Activated T-cell treated with anti-CD3 and anti-CD28 coated beads for 1 hour (primary cell): ENCODE measurements at regions not wholly inside any gene's neighbourhood (a gene's known extent, or its start where the extent isn't known, plus 50 kb on each side); places are given as distances from the start of the nearest gene placed in this dataset.

ENCODE experiments used
- DNase-seq: peaks from one replicate; pipeline ENCODE4 v3.0.0-alpha.2; 2020; ENCODE audit warnings: low read depth

DNA sequence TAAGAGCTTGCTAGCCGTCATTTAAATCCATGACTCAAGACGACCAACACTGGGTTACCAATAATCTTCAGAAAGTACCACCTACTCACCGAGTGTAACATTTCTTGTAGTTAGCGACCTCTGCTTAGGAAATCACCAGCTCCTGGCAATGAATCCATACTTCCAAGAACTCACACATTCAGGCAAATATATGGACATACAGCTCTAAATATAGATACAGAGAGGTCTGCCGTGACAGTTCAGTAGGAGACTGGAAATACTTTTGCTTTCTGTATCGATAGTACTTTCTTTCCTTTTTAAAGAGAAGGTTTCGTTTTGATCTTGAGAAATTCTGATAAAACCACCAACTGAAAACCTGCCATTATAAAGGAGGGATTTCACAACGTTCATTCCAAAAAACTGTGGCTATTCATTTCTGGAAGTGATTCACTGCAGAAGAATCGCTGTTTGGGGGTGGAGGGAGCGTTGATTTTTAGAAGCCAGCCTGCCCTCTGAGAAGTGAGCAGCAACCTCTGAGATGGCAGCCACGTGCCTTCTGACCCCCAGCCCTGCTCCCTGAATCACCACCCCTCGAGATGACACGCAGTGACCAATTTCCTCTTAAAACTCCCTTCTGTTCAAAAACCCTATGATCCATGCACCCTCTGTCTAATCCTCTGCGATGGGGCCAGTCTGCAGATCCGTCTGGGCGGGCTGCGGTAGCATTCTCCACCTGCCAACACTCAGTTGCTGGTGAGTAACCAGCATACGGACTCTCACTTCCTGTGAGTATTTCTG lies 179.0 kb upstream of the KLF14 start:
- DNase-seq: peak; percentile 56

DNA sequence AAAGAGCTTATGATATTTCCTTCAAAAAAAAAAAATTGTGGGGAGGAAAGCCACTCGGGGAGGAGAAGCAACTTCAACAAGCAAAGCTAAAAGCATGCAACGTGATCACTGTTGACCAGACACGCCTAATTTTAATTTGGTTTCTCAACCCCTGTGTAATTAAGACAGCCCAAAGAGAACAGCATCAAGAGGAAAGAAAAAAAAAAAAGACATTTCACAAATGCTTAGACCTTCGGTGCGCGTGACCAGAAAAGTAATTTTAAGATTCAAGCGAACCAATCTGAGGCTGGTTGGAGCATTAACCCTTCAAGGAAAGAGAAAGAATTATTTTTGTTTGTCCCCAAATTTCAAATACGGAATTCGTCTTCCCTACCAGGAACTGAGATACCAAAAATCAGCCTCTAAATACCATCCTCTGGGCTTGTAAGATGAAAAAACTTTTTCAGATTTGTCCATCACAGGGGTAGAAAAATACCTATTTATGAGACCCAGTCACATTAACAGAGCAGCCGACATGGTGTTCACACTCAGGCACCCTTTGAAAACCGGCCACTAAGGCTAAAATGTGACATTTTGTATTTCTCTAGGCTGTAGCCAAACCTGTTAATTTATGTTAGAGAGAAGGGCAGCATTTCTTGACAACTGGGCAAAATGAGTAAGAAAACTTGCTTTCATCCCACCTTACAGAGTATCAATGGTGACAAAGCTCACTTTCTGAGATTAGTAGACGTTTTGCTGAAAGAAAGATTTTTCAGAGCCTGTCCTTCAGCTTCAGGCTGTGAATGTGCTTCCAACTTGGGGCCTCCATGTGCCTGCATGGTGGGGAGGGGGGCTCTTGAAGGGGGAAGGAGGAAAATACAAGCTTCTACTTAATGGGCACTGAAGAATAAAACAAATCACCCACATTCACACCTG lies 179.9 kb upstream of the KLF14 start:
- no peak for DNase-seq

DNA sequence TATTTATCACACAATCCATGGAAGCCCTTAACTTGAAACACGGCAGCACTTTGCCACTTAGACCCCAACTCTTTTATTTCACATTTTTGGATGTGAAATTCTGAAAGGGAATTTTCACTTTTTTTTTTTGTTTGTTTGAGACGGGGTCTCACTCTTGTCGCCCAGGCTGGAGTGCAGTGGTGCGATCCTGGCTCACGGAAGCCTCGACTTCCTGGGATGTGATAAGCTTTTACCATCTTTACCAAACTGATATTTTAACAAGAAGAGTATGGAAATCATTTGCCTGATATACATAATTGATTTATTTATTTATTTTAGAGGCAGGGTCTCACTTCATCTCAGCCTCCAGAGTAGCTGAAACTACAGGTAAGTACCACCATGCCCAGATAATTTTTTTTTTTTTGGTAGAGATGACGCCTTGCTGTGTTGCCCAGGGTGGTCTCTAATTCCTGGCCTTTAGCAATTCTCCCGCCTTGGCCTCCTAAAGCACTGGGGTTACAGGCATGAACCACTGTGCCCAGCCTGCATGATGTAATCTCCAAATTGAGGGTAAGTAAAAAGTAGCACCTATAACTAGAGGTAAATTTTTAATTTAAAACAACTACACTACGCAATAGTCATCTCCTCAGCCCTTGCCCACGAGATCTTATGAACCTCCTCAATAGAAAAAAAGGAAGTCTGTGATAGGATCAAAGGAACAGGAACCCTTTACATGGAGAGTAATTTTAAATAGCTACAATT lies 180.7 kb upstream of the KLF14 start:
- DNase-seq: no peak

DNA sequence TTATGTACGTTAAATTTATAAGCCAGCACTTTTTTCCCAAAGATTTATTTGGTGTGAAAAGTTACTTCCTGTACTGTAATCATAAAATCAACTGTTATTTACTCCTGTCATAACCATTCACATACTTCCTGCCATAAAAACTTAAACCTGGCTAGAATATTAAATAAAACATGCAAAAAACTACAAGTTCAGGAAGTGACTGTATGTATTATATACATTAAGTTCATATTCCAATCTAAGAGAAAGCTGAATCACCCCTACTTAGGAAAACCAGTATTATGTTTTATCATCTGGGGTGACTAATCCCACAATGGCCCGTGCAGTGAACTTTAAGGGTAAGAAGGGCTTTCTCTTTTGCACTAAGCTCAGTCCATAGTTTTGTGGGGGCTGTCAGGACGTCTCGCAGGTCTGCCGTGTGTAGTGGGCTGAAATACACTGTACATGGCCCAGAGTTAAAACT lies 183.7 kb upstream of the KLF14 start:
- DNase-seq: no peak

DNA sequence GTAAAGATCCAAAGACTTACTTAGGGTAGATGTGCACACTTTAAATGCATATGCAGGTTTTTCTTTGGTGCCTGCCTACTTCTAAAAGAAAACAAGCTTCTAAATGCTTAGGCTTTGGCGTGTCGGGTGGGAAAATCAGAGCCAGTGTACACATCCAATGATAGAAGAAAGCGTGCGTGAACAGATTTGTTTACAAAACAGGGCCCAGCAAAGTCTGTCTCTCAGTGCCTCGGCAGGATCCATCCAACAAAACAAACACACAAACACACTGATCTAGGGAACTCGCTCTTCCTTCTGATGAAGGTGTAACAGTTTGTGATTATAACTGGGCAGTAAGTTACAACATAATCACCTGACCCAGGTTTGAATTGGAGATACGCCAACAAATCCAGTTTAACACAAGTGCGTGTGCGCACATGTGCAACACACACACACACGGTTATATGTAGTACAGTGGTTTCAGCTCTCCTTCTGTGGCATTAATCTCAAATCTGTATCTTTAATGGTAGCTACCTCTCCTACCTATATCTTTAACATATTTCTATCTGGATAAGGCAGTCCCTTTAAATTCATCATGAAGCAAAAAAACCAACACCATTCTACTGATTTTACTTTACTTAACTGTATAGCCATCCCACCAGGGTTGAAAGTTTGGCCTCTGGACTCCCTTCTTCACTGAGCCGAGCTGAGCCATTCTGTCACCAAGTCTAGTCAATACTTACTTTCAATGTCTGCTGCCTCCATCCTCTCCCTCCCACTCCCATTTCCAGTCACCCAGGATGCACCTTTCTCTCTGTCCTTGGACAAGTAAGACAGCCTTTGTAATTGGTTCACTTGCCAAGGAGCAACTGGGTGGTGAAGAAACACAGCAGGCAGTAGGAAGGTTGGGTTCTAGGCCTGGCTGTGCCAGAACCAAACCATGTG lies 184.4 kb upstream of the KLF14 start:
- no peak for DNase-seq

DNA sequence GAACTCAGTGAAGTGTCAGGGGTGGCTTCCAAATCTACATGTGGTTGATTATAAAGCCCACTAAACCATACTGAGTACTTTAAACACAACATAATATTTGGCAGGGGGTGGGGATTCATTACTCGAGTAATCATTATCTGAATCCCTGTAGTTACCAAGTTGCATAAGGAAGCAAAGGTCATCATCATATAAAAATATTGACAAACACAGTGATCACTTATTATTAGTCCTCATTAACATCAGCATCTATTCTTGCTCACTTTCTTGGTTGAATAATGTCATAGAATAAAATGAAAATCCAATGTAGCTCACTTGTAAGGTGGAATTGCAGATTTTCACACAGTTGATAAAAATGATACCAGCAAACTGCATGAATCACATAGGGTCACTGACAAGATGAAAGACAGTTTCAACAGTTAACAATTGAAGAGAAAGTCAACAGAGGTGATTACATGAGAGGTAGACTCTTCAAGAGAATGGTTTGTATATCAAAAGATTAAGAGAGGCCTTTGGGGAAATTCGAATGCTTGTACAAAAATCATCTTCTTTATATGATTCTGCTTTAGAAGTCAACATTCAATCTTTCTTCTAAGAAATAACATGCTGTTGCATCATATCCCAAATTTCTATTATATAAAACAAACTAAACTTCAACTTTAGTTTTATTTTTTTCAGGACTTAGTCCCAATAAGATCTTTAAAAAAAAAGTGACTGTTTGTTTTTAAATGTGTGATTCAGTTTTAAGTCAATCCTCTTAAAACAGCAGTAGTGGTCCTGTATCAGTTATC lies 185.5 kb upstream of the KLF14 start:
- DNase-seq: no peak

DNA sequence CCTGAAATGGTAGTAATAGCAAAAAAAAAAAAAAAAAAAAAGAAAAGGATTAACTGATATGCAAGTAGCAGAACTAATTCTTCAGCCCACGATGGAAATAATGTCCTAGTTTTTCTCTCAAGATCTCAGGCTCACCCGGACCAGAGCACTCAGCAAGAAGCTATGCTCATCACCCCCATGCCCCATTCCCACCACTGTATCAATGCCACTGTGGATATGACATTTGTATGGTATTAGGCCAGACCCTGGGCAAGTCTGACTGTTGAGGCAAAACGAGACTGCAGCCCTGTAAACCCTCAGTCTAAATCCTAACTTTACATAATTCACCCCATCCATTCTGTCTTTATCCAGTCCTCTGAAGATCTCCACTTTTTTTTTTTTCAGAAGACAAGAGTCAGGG lies 186.1 kb upstream of the KLF14 start:
- DNase-seq: no peak

DNA sequence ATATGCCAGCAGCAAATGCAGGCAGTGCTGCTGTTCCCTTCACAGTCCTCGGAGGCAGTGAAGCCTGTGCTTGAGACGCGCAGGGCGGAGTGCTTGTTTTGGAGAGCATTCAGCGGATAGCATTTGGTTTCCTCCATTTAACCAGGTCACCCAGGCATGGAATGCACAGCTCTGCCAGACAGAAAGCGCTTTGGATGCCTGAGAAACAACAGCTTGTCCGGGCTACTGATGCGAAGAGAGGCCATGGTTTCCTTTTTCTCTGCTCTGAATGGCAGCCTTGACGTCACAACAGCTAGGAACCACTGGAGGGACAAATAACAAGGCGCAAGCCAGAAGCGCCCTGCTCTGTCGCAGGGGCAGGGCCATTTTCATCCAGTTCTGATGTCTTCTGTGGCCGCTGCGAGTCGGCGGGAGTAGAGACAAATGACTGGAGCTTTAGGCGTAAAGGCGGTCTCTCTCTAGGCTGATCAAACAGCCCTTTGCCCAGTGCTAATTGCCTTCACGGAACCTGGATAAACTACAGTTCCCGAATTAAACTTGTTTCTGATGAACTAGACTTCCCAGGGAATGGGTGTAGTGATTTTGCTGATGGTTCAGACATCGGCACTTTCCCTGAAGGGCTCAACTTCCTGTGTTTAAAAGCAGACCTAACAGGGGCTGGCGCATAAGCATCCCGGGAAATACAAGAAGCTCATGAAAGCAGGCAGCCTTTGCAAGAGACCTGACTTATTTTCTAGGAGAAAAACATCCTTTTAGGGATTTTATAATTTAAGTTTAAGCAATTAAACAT lies 187.6 kb upstream of the KLF14 start:
- no peak for DNase-seq

DNA sequence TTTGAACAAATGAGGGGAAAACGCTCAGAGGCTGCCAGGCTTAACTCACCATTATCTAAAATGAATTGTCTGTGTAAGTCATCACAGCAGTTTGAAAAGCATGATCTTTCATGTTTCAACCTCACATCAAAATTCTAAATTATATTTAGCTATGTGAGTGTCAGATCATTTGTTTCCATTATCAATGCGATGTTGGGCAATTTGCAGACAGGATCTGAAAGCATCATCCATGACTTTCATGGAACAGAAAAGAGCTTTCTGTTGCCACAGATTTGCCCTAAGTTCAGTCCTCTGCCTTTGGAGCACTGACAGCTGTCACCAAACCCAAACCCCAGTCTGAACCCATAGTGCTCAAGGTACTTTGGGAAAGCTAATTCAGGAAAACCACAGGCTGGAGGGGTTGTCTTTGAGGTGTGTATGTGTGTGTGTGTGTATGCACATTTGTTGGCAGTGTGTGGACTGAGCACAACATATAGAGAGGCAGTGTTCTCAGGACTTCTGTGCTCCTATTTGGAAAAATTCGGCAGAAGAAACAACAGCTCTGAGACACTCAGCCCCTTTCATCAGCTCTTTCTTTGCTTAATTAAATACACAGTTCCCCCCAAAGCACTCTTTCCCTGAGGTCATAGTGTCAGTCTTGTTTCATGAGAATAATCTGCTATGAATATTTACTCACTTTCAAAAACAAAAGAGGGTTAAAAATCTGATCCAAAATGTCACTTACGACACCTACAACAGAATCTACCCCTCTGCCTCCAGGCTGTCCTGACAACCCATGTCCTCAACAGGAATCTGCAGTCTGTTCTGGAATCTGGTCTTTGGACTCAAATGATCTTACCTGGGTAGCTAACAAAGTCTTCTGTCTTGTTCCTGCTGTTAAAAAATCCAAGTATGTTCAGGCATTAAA lies 188.5 kb upstream of the KLF14 start:
- DNase-seq: no peak

DNA sequence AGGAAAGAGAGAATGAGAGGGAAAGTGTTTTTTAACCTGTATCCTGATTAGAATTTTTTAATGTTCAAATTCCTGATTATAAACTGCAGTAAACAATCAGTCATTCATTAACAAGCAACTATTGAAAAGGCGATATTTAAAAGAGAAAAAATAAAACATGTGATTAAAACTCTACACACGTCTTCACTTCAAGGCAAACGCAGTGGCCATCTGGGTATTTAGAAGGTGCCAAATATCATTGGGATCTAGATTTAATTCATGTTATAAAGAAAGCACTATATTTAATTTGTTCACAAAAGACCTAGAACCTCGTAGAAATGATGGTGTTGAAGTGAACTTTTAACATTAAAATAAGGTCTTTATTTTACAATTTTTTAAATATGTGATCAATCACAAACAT lies 189.4 kb upstream of the KLF14 start:
- DNase-seq: no peak

DNA sequence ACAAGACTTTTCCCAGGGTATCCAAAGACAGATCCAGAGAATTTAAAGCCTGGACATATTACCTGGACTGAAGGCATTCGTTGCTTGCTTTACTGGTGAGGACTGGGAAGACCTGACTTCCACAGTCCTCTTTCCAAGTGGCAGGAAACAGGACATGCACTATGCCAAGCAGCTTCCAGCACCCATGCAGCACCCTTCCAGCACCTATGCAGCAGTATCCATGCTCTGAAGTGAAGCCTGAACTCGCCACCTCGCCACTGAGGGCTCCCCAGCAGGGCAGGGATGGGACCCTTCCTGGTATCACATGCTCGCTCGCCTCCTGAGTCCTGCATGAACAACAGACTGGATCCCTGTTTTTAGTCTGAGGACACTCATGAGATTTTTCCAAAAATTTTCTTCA lies 189.9 kb upstream of the KLF14 start:
- no peak for DNase-seq

DNA sequence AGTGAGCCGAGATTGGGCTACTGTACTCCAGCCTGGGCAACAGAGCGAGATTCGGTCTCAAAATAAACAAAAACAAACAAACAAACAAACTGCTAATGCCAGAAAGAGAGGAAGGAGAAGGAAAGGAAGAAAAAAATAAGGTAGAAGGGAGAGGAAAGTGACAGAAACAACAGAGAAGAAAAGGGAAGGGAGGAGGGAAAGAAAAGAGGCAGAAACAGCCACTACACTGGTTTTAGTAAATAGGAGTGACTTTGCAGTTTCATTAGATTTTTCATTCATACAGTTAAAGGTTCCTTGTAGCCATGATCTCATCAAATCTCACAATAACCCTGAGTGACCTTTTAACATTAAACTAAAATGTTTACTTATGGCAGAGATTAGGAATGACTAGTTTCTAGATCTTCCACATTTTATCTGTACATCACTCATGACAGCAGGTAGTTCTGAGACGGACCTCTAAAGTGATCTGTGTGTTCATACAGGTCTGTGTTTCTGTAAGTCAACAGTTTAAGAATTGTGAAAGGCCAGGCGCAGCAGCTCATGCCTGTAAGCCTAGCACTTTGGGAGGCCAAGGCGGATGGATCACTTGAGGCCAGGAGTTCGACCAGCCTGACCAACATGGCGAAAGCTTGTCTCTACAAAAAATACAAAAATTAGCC lies 191.3 kb upstream of the KLF14 start:
- no peak for DNase-seq

DNA sequence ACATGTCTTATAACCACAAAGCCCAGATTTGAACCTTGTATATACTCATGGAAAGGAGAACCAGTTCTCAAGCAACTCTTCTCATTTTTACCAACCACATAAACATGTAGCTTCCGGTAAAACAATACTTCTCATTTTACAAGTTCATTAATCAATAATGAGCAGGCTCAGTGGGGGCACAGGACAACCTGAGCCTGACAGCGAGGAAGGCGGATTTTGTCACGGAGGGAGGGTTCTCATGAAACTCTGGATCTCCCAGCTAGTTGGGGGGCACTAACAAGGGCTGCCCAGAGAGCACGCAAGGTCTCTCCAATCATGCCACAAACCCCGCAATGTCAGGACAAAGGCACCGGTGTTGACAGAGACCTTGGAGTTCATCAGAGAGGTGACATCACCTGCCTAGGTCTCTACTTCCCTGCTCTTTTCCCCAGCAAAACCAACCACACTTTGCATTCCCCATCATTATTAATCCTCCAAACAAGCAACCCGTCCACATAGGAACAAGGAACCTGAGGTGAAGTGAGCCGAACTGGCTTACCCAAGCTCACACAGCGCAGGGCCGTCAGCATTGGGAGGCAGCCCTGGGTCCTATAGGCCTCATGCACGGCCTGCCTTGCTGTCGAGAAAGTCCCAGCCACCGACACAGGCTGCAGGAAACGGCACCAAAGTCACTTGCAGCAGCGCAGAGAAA lies 192.1 kb upstream of the KLF14 start:
- no peak for DNase-seq

DNA sequence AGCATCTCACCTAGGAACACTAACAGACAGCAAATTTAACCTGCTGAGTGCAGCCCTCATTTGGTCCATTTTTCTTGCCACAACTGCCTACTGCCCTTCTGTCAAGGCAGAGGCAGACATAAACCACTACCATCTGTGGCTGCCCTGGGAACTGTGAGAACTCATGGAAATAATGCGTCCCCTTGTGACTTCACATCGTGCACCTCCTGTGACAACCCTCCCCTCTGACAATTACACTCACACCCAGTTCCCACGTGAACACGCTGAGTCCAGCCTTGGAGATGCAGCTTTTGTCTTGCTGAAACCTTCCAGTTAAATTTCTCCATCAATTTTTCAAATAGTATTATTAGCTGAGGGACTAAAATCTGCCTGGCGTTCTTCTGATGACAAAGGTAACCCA lies 193.1 kb upstream of the KLF14 start:
- DNase-seq: no peak

DNA sequence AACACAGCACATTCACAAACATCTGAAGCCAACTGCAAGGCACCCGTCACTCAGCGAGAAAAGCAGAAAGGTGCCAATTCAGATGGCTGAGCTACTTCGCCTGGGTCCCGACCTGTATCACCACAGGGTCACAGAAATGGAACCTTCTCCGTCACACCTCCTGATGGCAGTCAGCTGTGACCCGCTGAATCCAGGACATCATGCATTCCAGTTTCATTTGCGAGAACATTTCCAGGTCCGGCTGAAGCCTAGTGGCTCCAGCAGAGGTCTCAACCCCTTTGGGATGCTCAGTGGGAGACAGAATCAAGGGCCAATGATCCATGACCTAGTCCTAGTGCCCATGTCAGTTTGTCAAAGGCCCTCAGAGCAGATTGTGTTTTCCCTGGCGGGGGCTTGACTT lies 193.6 kb upstream of the KLF14 start:
- no peak for DNase-seq

DNA sequence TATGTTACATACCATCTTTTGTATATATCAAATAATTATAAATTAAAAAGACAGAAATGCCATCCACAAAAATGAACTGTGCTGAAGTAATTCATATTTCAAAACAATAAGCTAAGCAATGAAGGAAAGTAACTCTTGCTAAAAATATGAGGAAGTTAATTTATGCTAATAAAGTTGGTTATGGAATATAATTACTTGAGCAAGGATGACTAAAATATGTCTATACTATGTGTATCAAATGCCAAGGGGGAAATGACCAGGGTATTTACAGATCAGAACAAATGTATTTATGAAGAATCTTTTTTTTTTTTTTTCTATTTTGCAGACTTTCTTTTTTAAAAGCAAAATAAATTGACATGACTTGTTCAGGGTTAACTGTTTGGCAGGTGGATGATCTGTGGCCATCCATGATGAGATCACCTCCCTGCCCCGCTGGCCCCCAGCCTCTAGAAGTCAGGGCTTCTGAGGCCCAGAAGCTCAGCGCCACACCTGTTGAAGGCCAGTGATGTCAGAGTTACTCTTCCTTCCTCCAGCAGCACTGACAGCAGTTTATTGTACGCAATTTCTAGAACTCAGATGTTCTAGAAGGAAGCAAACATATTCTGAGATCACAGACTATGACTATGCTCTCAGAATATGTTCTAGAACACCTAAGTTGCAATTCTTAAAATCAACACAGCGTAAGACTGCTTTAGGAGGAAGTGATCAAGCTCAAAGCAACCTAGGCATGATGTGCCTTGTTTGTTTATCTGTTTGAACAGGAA lies 196.1 kb upstream of the KLF14 start:
- no peak for DNase-seq

DNA sequence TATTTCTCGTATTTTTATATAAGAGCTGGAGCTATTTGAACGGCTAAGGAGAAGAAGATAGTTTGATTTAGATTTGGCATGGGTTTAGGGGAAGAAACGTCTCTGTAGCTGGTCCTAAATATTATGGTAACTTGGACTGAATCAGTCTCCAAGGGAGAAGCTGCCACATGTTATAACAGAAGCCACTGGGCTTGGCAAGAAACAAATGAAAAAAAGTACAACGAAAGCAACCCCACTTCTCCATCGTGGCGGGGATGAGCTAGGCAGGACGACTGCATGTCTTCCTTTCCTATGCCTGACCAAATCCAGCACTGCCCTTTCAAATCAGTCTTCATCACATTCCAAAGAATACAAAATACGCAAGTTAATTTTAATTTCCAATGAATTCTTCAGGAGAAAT lies 196.7 kb upstream of the KLF14 start:
- DNase-seq: no peak
